Body of pancreas (tissue), 4 donors: ENCODE measurements at regions not wholly inside any gene's neighbourhood (a gene's known extent, or its start where the extent isn't known, plus 50 kb on each side); places are given as distances from the start of the nearest gene placed in this dataset.

Source experiments
- ATAC-seq: fragments of 150-250 bp; one replicate; pipeline ENCODE4 v1.9.1; 2016
- DNase-seq, 4 donors: peaks; one replicate each; pipeline ENCODE4 v3.0.0-alpha.2; 2019
- H3K27ac ChIP-seq, 4 donors: fragments of 200-600 bp; sonication (generic); 1 replicate in 3 of 4; 2 replicates in 1 of 4; pipeline versions ENCODE4 v1.5.1 to v1.6.1; 2016 to 2019; ENCODE audit warnings: mild to moderate bottlenecking in 1 of 4, mixed read lengths in 1 of 4, moderate library complexity in 1 of 4
- H3K27me3 ChIP-seq, 2 donors: fragments of 200-600 bp; sonication (generic); one replicate each; pipeline ENCODE4 v1.6.0; 2016; ENCODE audit warnings: mild to moderate bottlenecking in 1 of 2
- H3K36me3 ChIP-seq, 2 donors: fragments of 200-600 bp; sonication (generic); replicated peaks in 1 of 2; 2 replicates each; pipeline ENCODE4 v1.5.1; 2016; ENCODE audit warnings: low read depth in 2 of 2; ENCODE audit not compliant: insufficient read depth in 1 of 2
- H3K4me1 ChIP-seq: fragments of 200-600 bp; sonication (generic); one replicate; pipeline ENCODE4 v1.6.0; 2016
- H3K4me3 ChIP-seq, 2 donors: fragments of 200-600 bp; sonication (generic); 1 replicate in 1 of 2; 2 replicates in 1 of 2; pipeline ENCODE4 v1.5.1; 2016 to 2019
- H3K9me3 ChIP-seq, 3 donors: fragments of 200-600 bp; sonication (generic); 1 replicate in 2 of 3; 2 replicates in 1 of 3; pipeline ENCODE4 v1.5.1; 2016
- CTCF ChIP-seq, 7 experiments: fragments of 450-650 bp in 4 of 7; fragments of 200-600 bp in 3 of 7; sonication (generic) in 3 of 7; IDR thresholded peaks; one replicate each; pipeline ENCODE4 v1.5.1; 2016 to 2019; ENCODE audit warnings: antibody characterized with exemption in 7 of 7
- POLR2A ChIP-seq, 3 donors: fragments of 450-650 bp; IDR thresholded peaks; one replicate each; pipeline ENCODE4 v1.6.1; 2016; ENCODE audit warnings: antibody characterized with exemption in 3 of 3, mild to moderate bottlenecking in 2 of 3
- WGBS, 2 donors: methylation state at CpG; one replicate each; pipeline ENCODE4 v1.1.5; 2017; 5-methylcytosine and 5-hydroxymethylcytosine counted together
- intact Hi-C: fragments of 100-400 bp; cut with DNase I; formaldehyde crosslinking; loops from one replicate; pipeline ENCODE4 v1.15.1; 2023

DNA sequence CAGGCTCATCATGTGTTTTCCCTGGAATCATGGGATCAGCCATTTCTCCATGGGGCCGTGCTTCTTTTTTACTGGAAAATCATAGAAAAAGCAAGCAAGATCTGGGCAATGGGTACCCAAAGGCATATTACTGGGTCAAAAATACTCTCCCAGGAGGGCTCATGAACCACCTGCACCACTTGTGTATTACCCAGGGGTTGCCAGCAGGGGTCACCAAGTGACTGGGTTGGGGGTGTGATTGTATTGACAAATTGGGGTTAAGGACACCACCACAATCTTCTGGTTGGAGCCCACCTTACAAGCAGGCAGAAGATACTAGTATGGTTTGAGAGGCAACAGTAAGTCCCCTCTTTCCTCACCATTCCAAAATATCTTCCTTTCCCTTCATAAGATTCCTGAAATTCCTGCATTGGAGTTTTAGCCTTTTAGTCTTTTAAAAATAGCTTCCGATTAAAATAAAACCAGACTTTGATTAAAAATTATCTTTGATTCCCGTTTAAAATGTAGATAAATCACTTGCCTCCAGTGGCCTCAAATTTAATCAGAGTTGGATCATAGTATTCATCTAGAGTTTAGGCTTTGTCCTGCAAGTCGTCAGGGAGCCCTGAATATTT lies 603.3 kb downstream of the KIF4B start:
- DNase-seq (peak; percentile 13 to 31 (median 20)), ATAC-seq (no peak)
- TF ChIP-seq POLR2A (IDR thresholded peaks at IDR 0.05) (no peak), CTCF (IDR thresholded peaks at IDR 0.05) (peak in 6 of 7 experiments; percentile 25 to 51 (median 42))

GRCh38 chr5:155619688-155620087 lies 606.1 kb downstream of the KIF4B start:
- Histone ChIP-seq H3K4me3 (no peak overlapping the region), H3K36me3 (no peaks in the 10 kb centered on the region), H3K9me3 (no peaks in the 10 kb centered on the region), H3K27me3 (no peaks in the 10 kb centered on the region), H3K27ac (no peak overlapping the region), H3K4me1 (no peaks in the 10 kb centered on the region)
- ATAC-seq: no peak
- intact Hi-C loops: no loop called here
- no peak for DNase-seq
- no peak for TF ChIP-seq POLR2A (IDR thresholded peaks at IDR 0.05)
- 46 to 49% methylated on average over 4 to 5 of the region's 5 CpGs for WGBS, 2 donors

More for the DNA sequence above, 603.3 kb downstream of the KIF4B start:
- H3K4me3 ChIP-seq: no peak overlapping the region
- H3K36me3 ChIP-seq: no peaks in the 10 kb centered on the region
- WGBS, 2 donors: 23 to 32% methylated on average over 4 of the region's 4 CpGs
- H3K9me3 ChIP-seq: no peaks in the 10 kb centered on the region
- intact Hi-C loops: no loop called here
- H3K27ac ChIP-seq: no peak overlapping the region
- no peaks in the 10 kb centered on the region for H3K27me3 ChIP-seq
- no peaks in the 10 kb centered on the region for H3K4me1 ChIP-seq

GRCh38 chr5:155620821-155621410 lies 607.4 kb downstream of the KIF4B start:
- Histone ChIP-seq H3K4me3 (no peak overlapping the region), H3K27ac (no peak overlapping the region), H3K9me3 (no peaks in the 10 kb centered on the region), H3K36me3 (no peaks in the 10 kb centered on the region), H3K4me1 (no peaks in the 10 kb centered on the region), H3K27me3 (no peaks in the 10 kb centered on the region)
- TF ChIP-seq CTCF (IDR thresholded peaks at IDR 0.05): no peak
- TF ChIP-seq POLR2A (IDR thresholded peaks at IDR 0.05): no peak
- 22 to 27% methylated on average over 7 of the region's 7 CpGs for WGBS, 2 donors
- DNase-seq: no peak
- intact Hi-C loops: no loop called here
- no peak for ATAC-seq

DNA sequence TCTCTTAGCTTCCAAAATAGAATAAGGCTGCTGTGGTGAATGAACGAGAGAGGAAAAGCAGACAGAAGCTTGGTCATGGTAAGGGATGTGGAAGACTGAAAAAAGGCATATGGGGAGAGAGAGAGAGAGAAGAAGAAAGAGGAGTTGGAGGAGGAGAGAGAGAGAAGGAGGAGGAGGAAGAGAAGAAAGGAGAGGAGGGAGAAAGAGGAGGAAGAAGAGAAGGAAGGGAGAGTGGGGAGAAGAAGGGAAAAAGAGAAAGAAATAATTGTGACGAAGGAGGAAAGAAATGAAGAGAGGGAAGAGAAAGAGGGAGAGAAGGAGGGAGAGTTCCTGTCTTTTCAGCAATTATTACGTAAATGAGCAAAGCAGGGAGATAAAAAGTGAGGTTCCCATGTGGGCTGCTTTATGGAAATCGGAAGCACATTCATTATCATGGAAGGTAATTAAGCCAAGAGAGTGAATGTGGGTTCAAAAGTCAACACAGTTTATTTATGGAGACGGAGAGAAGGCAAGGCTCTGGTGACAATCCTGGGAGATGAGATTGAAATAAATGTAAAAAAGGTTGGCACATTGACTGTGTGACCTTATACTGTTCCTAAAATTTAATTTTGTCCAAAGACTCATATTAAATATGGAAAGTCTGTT lies 611.2 kb downstream of the KIF4B start:
- 32 to 34% methylated on average over 5 of the region's 5 CpGs for WGBS, 2 donors
- Histone ChIP-seq H3K27me3 (no peaks in the 10 kb centered on the region), H3K36me3 (no peaks in the 10 kb centered on the region), H3K4me3 (no peak overlapping the region), H3K4me1 (no peaks in the 10 kb centered on the region), H3K27ac (no peak overlapping the region), H3K9me3 (no peaks in the 10 kb centered on the region)
- DNase-seq: no peak
- intact Hi-C loops: no loop called here
- ATAC-seq: no peak
- TF ChIP-seq POLR2A (IDR thresholded peaks at IDR 0.05) (no peak), CTCF (IDR thresholded peaks at IDR 0.05) (no peak)

GRCh38 chr5:155625315-155625714 lies 611.8 kb downstream of the KIF4B start:
- no peak overlapping the region for H3K27ac ChIP-seq
- intact Hi-C loops: no loop called here
- no peaks in the 10 kb centered on the region for H3K4me1 ChIP-seq
- 17 to 32% methylated on average over 3 of the region's 3 CpGs for WGBS, 2 donors
- H3K36me3 ChIP-seq: no peaks in the 10 kb centered on the region
- H3K27me3 ChIP-seq: no peaks in the 10 kb centered on the region
- DNase-seq: no peak
- ATAC-seq: no peak
- H3K9me3 ChIP-seq: no peaks in the 10 kb centered on the region
- H3K4me3 ChIP-seq: no peak overlapping the region
- TF ChIP-seq CTCF (IDR thresholded peaks at IDR 0.05) (no peak), POLR2A (IDR thresholded peaks at IDR 0.05) (no peak)
